Fibroblast of lung (primary cell): ENCODE measurements at regions not wholly inside any gene's neighbourhood (a gene's known extent, or its start where the extent isn't known, plus 50 kb on each side); places are given as distances from the start of the nearest gene placed in this dataset.

Source experiments
- EZH2 ChIP-seq: IDR thresholded peaks from 2 replicates; pipeline ENCODE4 v1.5.1; 2012; ENCODE audit warnings: low read length, control low read depth, mild to moderate bottlenecking; ENCODE audit errors: missing control alignments
- TF ChIP-seq, protein P1 (sequence below), 2 donors: IDR thresholded peaks in 1 of 2; conservative IDR thresholded peaks in 1 of 2; 1 replicate in 1 of 2; 2 replicates in 1 of 2; pipeline ENCODE4 v1.5.1; 2011 to 2012; ENCODE audit warnings: low read length in 2 of 2, control low read depth in 1 of 2, inconsistent platforms in 1 of 2, low read depth in 1 of 2, mild to moderate bottlenecking in 1 of 2

DNA sequence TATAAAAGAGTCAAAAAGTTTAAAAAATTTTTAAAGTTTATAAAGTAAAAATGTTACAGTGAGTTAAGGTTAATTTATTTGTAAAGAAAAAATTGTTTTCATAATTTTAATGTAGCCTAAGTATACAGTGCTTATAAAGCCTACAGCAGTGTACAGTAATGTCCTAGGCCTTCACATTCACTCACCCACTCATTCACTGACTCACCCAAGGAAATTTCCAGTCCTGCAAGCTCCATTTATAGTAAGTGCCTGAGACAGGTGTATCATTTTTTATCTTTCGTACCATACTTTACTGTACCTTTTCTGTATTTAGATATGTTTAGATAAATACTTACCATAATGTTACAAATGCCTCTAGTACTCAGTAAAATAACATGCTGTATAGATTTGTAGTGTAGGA, 269.7 kb upstream of the PHF14 start:
- TF ChIP-seq, protein P1, sequence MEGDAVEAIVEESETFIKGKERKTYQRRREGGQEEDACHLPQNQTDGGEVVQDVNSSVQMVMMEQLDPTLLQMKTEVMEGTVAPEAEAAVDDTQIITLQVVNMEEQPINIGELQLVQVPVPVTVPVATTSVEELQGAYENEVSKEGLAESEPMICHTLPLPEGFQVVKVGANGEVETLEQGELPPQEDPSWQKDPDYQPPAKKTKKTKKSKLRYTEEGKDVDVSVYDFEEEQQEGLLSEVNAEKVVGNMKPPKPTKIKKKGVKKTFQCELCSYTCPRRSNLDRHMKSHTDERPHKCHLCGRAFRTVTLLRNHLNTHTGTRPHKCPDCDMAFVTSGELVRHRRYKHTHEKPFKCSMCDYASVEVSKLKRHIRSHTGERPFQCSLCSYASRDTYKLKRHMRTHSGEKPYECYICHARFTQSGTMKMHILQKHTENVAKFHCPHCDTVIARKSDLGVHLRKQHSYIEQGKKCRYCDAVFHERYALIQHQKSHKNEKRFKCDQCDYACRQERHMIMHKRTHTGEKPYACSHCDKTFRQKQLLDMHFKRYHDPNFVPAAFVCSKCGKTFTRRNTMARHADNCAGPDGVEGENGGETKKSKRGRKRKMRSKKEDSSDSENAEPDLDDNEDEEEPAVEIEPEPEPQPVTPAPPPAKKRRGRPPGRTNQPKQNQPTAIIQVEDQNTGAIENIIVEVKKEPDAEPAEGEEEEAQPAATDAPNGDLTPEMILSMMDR (conservative IDR thresholded peaks at IDR 0.05 in 1 of 2, IDR thresholded peaks at IDR 0.05 in 1 of 2; ENCODE audit: low read depth in 1 of 2, low read length in 2 of 2), result no peak
- TF ChIP-seq EZH2, result no peak
